ENCODE measurements at regions not wholly inside any gene's neighbourhood (a gene's known extent, or its start where the extent isn't known, plus 50 kb on each side); places are given as distances from the start of the nearest gene placed in this dataset.

GRCh38 chr11:111099028-111099713 is 146.4 kb upstream of the POU2AF2 start:
- Histone ChIP-seq H3K27ac (no peak overlapping the region), H3K9me3 (no peaks in the 10 kb centered on the region), H3K36me3 (no peaks in the 10 kb centered on the region), H3K4me1 (no peaks in the 10 kb centered on the region), H3K4me3 (no peak overlapping the region), H3K27me3 (no peaks in the 10 kb centered on the region)
- TF ChIP-seq POLR2A (IDR thresholded peaks at IDR 0.05) (no peak), CTCF (IDR thresholded peaks at IDR 0.05) (no peak)
- DNase-seq: no peak
- no peak for ATAC-seq
- WGBS (ENCODE audit: insufficient coverage, low coverage, low lambda C conversion rate, missing lambda C conversion rate): 68% methylated on average over 2 of the region's 2 CpGs
- intact Hi-C loops (cut with DNase I): no loop called here

- no peaks in the 10 kb centered on the region for H3K9me3 ChIP-seq
- DNase-seq (no peak), ATAC-seq (no peak)
- 75% methylated on average over 1 of the region's 1 CpG for WGBS (ENCODE audit: insufficient coverage, low coverage, low lambda C conversion rate, missing lambda C conversion rate)
- intact Hi-C loops (cut with DNase I): no loop called here
- H3K4me1 ChIP-seq: no peaks in the 10 kb centered on the region
- TF ChIP-seq POLR2A (IDR thresholded peaks at IDR 0.05) (no peak), CTCF (IDR thresholded peaks at IDR 0.05) (no peak)
- no peaks in the 10 kb centered on the region for H3K27me3 ChIP-seq
- no peak overlapping the region for H3K4me3 ChIP-seq
- H3K27ac ChIP-seq: no peak overlapping the region
- no peaks in the 10 kb centered on the region for H3K36me3 ChIP-seq
Measured at GRCh38 chr11:111098091-111098490, 147.4 kb upstream of the POU2AF2 start.

- H3K9me3 ChIP-seq: no peaks in the 10 kb centered on the region
- peak overlapping the region in 2 of 3 donors; percentile 12 to 17 for H3K4me3 ChIP-seq
- no peaks in the 10 kb centered on the region for H3K27me3 ChIP-seq
- no peaks in the 10 kb centered on the region for H3K36me3 ChIP-seq
- WGBS (ENCODE audit: insufficient coverage, low coverage, low lambda C conversion rate, missing lambda C conversion rate): 44% methylated on average over 7 of the region's 11 CpGs
- intact Hi-C loops (cut with DNase I): no loop called here
- TF ChIP-seq POLR2A (IDR thresholded peaks at IDR 0.05): no peak
- no peak for TF ChIP-seq CTCF (IDR thresholded peaks at IDR 0.05)
- ATAC-seq (peak; percentile 75 to 87 (median 83)), DNase-seq (peak in 2 of 3 donors; percentile 40 to 52)
- no peak overlapping the region for H3K27ac ChIP-seq
- H3K4me1 ChIP-seq: no peaks in the 10 kb centered on the region
Measured at GRCh38 chr11:111097191-111097590, 148.3 kb upstream of the POU2AF2 start.

GRCh38 chr11:111095327-111095726 is 150.2 kb upstream of the POU2AF2 start:
- H3K36me3 ChIP-seq: no peaks in the 10 kb centered on the region
- H3K27ac ChIP-seq: no peak overlapping the region
- TF ChIP-seq POLR2A (IDR thresholded peaks at IDR 0.05) (no peak), CTCF (IDR thresholded peaks at IDR 0.05) (no peak)
- H3K4me1 ChIP-seq: no peaks in the 10 kb centered on the region
- H3K27me3 ChIP-seq: no peaks in the 10 kb centered on the region
- no peak for DNase-seq
- no peak for ATAC-seq
- intact Hi-C loops (cut with DNase I): no loop called here
- H3K9me3 ChIP-seq: no peaks in the 10 kb centered on the region
- H3K4me3 ChIP-seq: no peak overlapping the region
- 82% methylated on average over 1 of the region's 1 CpG for WGBS (ENCODE audit: insufficient coverage, low coverage, low lambda C conversion rate, missing lambda C conversion rate)
